BLaER1 (cell line): ENCODE measurements at regions not wholly inside any gene's neighbourhood (a gene's known extent, or its start where the extent isn't known, plus 50 kb on each side); places are given as distances from the start of the nearest gene placed in this dataset.

Experiments used
- H3K27ac ChIP-seq: shearing (Covaris generic); formaldehyde crosslinking; 2 replicates; pipeline ENCODE4 v1.8.1; 2022
- H3K27me3 ChIP-seq: shearing (Covaris generic); formaldehyde crosslinking; 2 replicates; pipeline ENCODE4 v1.8.1; 2022
- H3K36me3 ChIP-seq: shearing (Covaris generic); formaldehyde crosslinking; 2 replicates; pipeline ENCODE4 v1.8.1; 2022
- H3K4me1 ChIP-seq: shearing (Covaris generic); formaldehyde crosslinking; 2 replicates; pipeline ENCODE4 v1.8.1; 2022
- H3K4me2 ChIP-seq: shearing (Covaris generic); formaldehyde crosslinking; 2 replicates; pipeline ENCODE4 v1.8.1; 2022
- H3K4me3 ChIP-seq: shearing (Covaris generic); formaldehyde crosslinking; 2 replicates; pipeline ENCODE4 v1.8.1; 2022
- H3K9ac ChIP-seq: shearing (Covaris generic); formaldehyde crosslinking; 2 replicates; pipeline ENCODE4 v1.8.1; 2022
- H3K9me3 ChIP-seq: shearing (Covaris generic); formaldehyde crosslinking; 2 replicates; pipeline ENCODE4 v1.8.1; 2022
- H4K20me1 ChIP-seq: shearing (Covaris generic); formaldehyde crosslinking; 2 replicates; pipeline ENCODE4 v1.8.1; 2022
- Cebpa-rat ChIP-seq: shearing (Covaris generic); IDR thresholded peaks from 2 replicates; pipeline ENCODE4 v1.8.1; 2022

DNA sequence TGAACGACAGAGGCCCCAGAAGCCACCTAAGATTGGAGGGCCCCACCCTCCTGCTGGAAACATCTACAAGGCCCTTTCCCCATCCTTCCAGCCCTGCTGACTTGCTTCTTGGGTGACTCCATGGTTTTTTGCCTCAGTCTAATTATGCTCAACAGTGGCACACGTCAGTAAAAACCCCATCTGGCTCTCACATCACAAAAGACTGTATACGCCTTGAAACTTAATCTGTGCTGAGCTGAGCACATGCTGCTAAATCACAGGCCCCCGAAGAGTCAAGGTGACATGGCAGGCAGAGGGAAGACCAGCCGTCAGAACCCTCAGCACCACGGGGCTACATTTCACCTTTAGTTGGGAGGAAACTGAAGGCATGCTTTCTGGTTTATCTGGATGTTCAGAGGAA is 323.1 kb downstream of the CDH26 start:
- TF ChIP-seq Cebpa-rat = no peak
- no peak overlapping the region for H3K27ac ChIP-seq
- H3K4me2 ChIP-seq = no peak overlapping the region
- no peaks in the 10 kb centered on the region for H3K27me3 ChIP-seq
- no peaks in the 10 kb centered on the region for H4K20me1 ChIP-seq
- H3K36me3 ChIP-seq = no peaks in the 10 kb centered on the region
- H3K9me3 ChIP-seq = peaks cover 70% of the 10 kb centered on the region
- no peak overlapping the region for H3K9ac ChIP-seq
- peaks cover 5% of the 10 kb centered on the region; the same call in 1 of the 2 replicates for H3K4me1 ChIP-seq
- no peak overlapping the region for H3K4me3 ChIP-seq

DNA sequence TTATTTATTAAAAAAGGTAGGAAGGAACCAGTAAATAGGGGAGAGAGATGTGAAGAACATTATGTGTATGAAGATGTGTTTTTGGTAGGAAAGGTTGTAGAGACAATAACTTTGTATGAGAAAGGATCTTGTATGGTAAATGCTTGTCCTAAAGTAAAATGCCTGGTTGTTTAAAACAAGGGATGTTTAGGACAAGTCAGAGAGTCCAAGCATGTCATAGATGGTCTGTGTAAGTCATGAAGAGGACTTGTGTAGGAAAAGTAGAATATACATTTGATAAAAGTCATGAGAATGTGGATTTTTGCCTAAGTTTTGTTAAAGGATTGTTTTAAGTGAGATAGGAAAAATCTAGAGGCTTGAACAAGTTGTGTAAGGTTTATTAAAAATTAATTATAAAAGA is 325.1 kb downstream of the CDH26 start:
- Histone ChIP-seq H3K36me3 (no peaks in the 10 kb centered on the region), H3K9me3 (peaks cover 88% of the 10 kb centered on the region), H3K4me1 (no peaks in the 10 kb centered on the region), H3K27me3 (no peaks in the 10 kb centered on the region), H3K4me2 (no peak overlapping the region), H3K9ac (no peak overlapping the region), H3K27ac (no peak overlapping the region), H4K20me1 (no peaks in the 10 kb centered on the region), H3K4me3 (no peak overlapping the region)
- TF ChIP-seq Cebpa-rat = no peak

- Histone ChIP-seq H3K9ac (no peak overlapping the region), H3K27me3 (no peaks in the 10 kb centered on the region), H3K27ac (no peak overlapping the region), H3K36me3 (0 out of 2 replicates have a peak, but pooled peaks cover 4% of the 10 kb centered on the region), H3K4me1 (peaks cover 9% of the 10 kb centered on the region), H3K9me3 (peaks cover 97% of the 10 kb centered on the region), H3K4me2 (no peak overlapping the region), H4K20me1 (no peaks in the 10 kb centered on the region), H3K4me3 (no peak overlapping the region)
- TF ChIP-seq Cebpa-rat = no peak
Observed at GRCh38 chr20:60286764-60287163, 328.5 kb downstream of the CDH26 start.

DNA sequence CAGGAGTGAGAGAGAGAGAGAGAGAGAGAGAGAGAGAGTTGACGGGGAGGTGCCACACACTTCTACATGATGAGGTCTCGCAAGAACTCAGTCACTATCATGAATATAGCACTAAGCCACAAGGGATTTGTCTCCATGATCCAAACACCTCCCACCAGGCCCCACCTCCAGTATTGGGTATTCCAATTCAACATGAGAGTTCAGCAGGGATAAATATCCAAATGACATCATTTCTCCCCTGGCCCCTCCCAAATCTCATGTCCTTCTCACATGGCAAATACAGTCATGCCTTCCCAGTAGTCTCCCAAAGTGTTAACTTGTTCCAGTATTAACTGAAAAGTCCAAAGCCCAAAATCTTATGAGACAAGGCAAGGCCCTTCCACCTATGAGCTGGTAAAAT is 330.7 kb downstream of the CDH26 start:
- Histone ChIP-seq H3K9me3 (peaks cover 79% of the 10 kb centered on the region), H3K36me3 (0 out of 2 replicates have a peak, but pooled peaks cover 4% of the 10 kb centered on the region)

GRCh38 chr20:60292001-60292520 is 333.8 kb downstream of the CDH26 start:
- TF ChIP-seq Cebpa-rat = no peak
- Histone ChIP-seq H3K4me1 (peaks cover 45% of the 10 kb centered on the region), H3K4me2 (peak overlapping the region; percentile 61), H3K27me3 (no peaks in the 10 kb centered on the region), H4K20me1 (no peaks in the 10 kb centered on the region), H3K36me3 (0 out of 2 replicates have a peak, but pooled peaks cover 4% of the 10 kb centered on the region), H3K27ac (peak overlapping the region; percentile 91), H3K4me3 (peak overlapping the region; percentile 45; the same call in 1 of the 2 replicates), H3K9ac (peak overlapping the region; percentile 70), H3K9me3 (peaks cover 48% of the 10 kb centered on the region)

More for the DNA sequence above, 330.7 kb downstream of the CDH26 start:
- no peak overlapping the region for H3K4me2 ChIP-seq
- H3K4me3 ChIP-seq = no peak overlapping the region
- no peaks in the 10 kb centered on the region for H3K27me3 ChIP-seq
- TF ChIP-seq Cebpa-rat = no peak
- H3K27ac ChIP-seq = no peak overlapping the region
- H4K20me1 ChIP-seq = no peaks in the 10 kb centered on the region
- peaks cover 30% of the 10 kb centered on the region for H3K4me1 ChIP-seq
- H3K9ac ChIP-seq = no peak overlapping the region

DNA sequence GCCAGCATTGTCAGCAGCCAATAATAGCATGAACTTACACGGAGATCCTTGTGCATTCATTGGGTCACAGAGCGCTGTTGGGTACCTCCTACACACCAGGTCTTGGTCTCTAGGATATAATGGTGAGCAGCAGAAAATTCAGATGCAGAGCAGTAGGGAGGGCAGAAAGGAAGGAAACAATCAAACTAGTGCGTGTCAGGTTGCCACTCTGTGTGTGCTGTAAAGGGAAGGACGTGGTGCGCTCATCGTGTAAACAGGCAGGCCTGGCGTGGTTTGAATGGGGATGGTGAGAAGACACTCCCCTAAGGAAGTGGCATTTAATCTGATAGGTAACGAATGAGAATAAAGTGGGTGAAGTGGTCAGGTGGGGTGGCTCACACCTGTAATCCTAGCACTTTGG is 336.4 kb downstream of the CDH26 start:
- Histone ChIP-seq H4K20me1 (no peaks in the 10 kb centered on the region), H3K4me1 (peaks cover 45% of the 10 kb centered on the region), H3K9me3 (peaks cover 22% of the 10 kb centered on the region), H3K36me3 (0 out of 2 replicates have a peak, but pooled peaks cover 3% of the 10 kb centered on the region), H3K27me3 (no peaks in the 10 kb centered on the region), H3K27ac (no peak overlapping the region), H3K9ac (no peak overlapping the region), H3K4me2 (peak overlapping the region; percentile 61), H3K4me3 (no peak overlapping the region)
- TF ChIP-seq Cebpa-rat = no peak

- Histone ChIP-seq H3K4me3 (no peak overlapping the region), H3K36me3 (no peaks in the 10 kb centered on the region), H3K27ac (no peak overlapping the region), H4K20me1 (no peaks in the 10 kb centered on the region), H3K4me2 (peak overlapping the region; percentile 61), H3K9ac (no peak overlapping the region), H3K9me3 (peaks cover 17% of the 10 kb centered on the region), H3K4me1 (peaks cover 45% of the 10 kb centered on the region), H3K27me3 (no peaks in the 10 kb centered on the region)
- TF ChIP-seq Cebpa-rat = no peak
Observed at GRCh38 chr20:60295214-60295613, 337.0 kb downstream of the CDH26 start.

GRCh38 chr20:60297649-60298048 is 339.4 kb downstream of the CDH26 start:
- no peaks in the 10 kb centered on the region; the same call in 1 of the 2 replicates for H3K9me3 ChIP-seq
- no peaks in the 10 kb centered on the region for H3K36me3 ChIP-seq
- TF ChIP-seq Cebpa-rat = no peak

GRCh38 chr20:60298647-60299046 is 340.4 kb downstream of the CDH26 start:
- TF ChIP-seq Cebpa-rat = no peak
- no peak overlapping the region for H3K9ac ChIP-seq
- H3K36me3 ChIP-seq = no peaks in the 10 kb centered on the region
- H3K9me3 ChIP-seq = no peaks in the 10 kb centered on the region; the same call in 1 of the 2 replicates
- peaks cover 28% of the 10 kb centered on the region for H3K4me1 ChIP-seq
- no peak overlapping the region for H3K27ac ChIP-seq
- H4K20me1 ChIP-seq = no peaks in the 10 kb centered on the region
- H3K4me2 ChIP-seq = no peak overlapping the region
- no peak overlapping the region for H3K4me3 ChIP-seq
- H3K27me3 ChIP-seq = no peaks in the 10 kb centered on the region

More at GRCh38 chr20:60297649-60298048, 339.4 kb downstream of the CDH26 start:
- Histone ChIP-seq H3K27ac (no peak overlapping the region), H4K20me1 (no peaks in the 10 kb centered on the region), H3K4me1 (peaks cover 31% of the 10 kb centered on the region), H3K9ac (no peak overlapping the region), H3K27me3 (no peaks in the 10 kb centered on the region), H3K4me3 (no peak overlapping the region), H3K4me2 (no peak overlapping the region)

DNA sequence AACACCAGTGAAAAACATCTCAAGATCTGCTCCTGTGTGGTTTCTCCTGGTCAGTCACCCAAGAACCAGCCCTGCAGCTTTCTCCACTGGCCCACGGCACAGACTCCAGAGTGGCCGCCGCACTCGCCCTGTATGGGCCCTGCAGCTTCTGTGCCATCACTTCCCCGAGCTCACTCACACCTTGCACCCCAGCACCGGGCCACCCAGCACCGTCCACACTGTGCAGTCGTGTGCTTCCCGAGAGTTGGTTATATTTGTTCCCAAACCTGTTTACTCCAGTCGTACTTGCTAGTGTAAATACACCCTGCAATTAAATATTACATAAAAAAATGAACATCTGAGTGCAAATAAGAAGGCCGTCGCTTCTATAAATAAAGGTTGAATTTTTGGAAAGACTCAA is 341.7 kb downstream of the CDH26 start:
- H3K27ac ChIP-seq = no peak overlapping the region
- H3K4me2 ChIP-seq = no peak overlapping the region
- H3K36me3 ChIP-seq = no peaks in the 10 kb centered on the region
- H4K20me1 ChIP-seq = no peaks in the 10 kb centered on the region
- H3K27me3 ChIP-seq = no peaks in the 10 kb centered on the region
- H3K9ac ChIP-seq = no peak overlapping the region
- H3K9me3 ChIP-seq = no peaks in the 10 kb centered on the region
- peaks cover 15% of the 10 kb centered on the region for H3K4me1 ChIP-seq
- no peak overlapping the region for H3K4me3 ChIP-seq
- TF ChIP-seq Cebpa-rat = no peak

DNA sequence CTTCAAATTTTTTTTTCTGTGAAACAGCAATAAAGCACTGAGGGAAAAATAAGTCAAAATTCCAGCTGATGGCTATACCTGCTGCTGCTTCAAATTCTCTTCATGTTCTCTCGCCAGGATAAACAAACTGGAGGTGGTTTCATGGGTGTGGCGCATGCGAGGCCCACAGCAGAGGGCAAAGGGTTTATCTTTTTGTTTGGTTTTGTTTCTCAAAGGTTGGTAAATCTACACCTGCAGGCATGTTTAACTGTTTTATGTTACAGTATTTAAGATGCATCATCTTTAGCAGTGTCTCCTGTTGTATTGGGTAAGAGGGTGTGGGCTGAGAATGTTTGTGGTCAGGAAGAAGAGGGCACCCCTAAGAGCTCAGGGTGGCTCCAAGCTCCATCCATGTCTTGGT is 342.2 kb downstream of the CDH26 start:
- no peaks in the 10 kb centered on the region for H3K36me3 ChIP-seq
- H3K27ac ChIP-seq = no peak overlapping the region
- H4K20me1 ChIP-seq = no peaks in the 10 kb centered on the region
- TF ChIP-seq Cebpa-rat = no peak
- H3K9ac ChIP-seq = no peak overlapping the region
- H3K27me3 ChIP-seq = no peaks in the 10 kb centered on the region
- H3K4me3 ChIP-seq = no peak overlapping the region
- H3K4me1 ChIP-seq = peaks cover 11% of the 10 kb centered on the region
- H3K9me3 ChIP-seq = no peaks in the 10 kb centered on the region
- H3K4me2 ChIP-seq = no peak overlapping the region
